HCT116 (cell line): ENCODE measurements at regions not wholly inside any gene's neighbourhood (a gene's known extent, or its start where the extent isn't known, plus 50 kb on each side); places are given as distances from the start of the nearest gene placed in this dataset.

Source experiments
- FOSL1 ChIP-seq: IDR thresholded peaks from 2 replicates; pipeline ENCODE4 v1.6.1; 2012; ENCODE audit warnings: low read depth
- POLR2A ChIP-seq: IDR thresholded peaks from 2 replicates; pipeline ENCODE4 v1.7.0; 2011; ENCODE audit warnings: borderline replicate concordance; ENCODE audit not compliant: insufficient read depth, insufficient read length; ENCODE audit errors: extremely low read depth
- TF ChIP-seq, protein P1 (sequence below), 3 experiments: fragments of 200-600 bp in 1 of 3; sonication (generic) in 1 of 3; IDR thresholded peaks in 2 of 3; conservative IDR thresholded peaks in 1 of 3; 2 replicates each; pipeline ENCODE4 v1.5.1; 2012 to 2017; ENCODE audit warnings: low read depth in 2 of 3, low read length in 2 of 3, antibody characterized with exemption in 1 of 3, borderline replicate concordance in 1 of 3, control low read depth in 1 of 3, mild to moderate bottlenecking in 1 of 3, mixed read lengths in 1 of 3, mixed run types in 1 of 3, moderate library complexity in 1 of 3; ENCODE audit not compliant: insufficient read depth in 1 of 3

- no peak for TF ChIP-seq POLR2A
- TF ChIP-seq FOSL1: no peak
- TF ChIP-seq, protein P1, sequence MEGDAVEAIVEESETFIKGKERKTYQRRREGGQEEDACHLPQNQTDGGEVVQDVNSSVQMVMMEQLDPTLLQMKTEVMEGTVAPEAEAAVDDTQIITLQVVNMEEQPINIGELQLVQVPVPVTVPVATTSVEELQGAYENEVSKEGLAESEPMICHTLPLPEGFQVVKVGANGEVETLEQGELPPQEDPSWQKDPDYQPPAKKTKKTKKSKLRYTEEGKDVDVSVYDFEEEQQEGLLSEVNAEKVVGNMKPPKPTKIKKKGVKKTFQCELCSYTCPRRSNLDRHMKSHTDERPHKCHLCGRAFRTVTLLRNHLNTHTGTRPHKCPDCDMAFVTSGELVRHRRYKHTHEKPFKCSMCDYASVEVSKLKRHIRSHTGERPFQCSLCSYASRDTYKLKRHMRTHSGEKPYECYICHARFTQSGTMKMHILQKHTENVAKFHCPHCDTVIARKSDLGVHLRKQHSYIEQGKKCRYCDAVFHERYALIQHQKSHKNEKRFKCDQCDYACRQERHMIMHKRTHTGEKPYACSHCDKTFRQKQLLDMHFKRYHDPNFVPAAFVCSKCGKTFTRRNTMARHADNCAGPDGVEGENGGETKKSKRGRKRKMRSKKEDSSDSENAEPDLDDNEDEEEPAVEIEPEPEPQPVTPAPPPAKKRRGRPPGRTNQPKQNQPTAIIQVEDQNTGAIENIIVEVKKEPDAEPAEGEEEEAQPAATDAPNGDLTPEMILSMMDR (IDR thresholded peaks at IDR 0.05 in 2 of 3, conservative IDR thresholded peaks at IDR 0.05 in 1 of 3; ENCODE audit: borderline replicate concordance in 1 of 3, insufficient read depth in 1 of 3, low read depth in 2 of 3, low read length in 2 of 3): no peak
Observed at GRCh38 chr22:27306771-27307170, 494.8 kb downstream of the MN1 start.
